NCI-H1436 treated with DMSO at 0.1 percent for 48 hours (cell line): ENCODE measurements at regions not wholly inside any gene's neighbourhood (a gene's known extent, or its start where the extent isn't known, plus 50 kb on each side); places are given as distances from the start of the nearest gene placed in this dataset.

Source experiments
- DNase-seq: peaks from one replicate; lab custom pipeline; 2025; lab: John Stamatoyannopoulos, UW

DNA sequence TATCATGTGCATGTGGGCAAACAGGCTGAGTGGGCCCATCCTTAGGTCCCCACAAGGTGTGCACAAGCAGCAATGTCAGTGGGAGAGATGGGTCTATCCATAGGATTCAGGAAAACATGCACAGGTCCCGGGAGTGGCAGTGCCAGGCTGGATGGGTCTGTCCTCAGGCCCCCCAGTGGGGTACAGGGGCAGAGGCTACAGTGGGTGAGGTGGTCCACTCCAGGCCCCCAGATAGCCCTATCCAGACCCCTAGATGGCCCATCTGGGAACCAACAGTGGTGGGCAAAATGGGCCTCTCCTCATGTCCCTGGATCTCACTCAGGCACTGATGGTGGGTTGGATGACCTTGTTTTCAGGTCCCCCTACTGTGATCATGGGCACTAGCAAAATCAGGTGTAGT lies 277.8 kb upstream of the SYT1 start:
- DNase-seq: no peak

GRCh38 chr12:78599366-78599765 lies 265.2 kb upstream of the SYT1 start:
- no peak for DNase-seq

- no peak for DNase-seq
Measured at GRCh38 chr12:78600541-78600940, 264.0 kb upstream of the SYT1 start.

- DNase-seq: no peak
Measured at GRCh38 chr12:78611504-78611903, 253.1 kb upstream of the SYT1 start.

GRCh38 chr12:78612190-78612589 lies 252.4 kb upstream of the SYT1 start:
- DNase-seq: no peak

DNA sequence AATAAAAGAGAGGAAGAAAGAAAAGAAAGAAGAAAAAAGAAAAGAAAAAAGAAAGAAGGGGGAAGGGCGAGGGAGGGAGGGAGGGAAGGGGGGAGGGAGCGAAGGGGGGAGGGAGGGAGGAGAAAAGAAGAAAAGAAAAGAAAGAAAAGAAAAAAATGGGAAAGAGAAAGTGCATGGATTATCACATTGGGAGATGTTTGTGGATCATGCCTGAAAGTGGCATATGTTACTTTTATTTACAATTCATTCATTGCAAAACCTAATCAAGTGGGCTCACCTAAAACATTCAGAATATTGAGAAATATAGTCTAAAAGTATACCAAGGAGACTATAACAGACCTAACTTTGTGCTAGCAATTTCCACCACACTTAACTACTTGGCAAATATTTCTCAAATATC lies 246.9 kb upstream of the SYT1 start:
- DNase-seq: no peak

- DNase-seq: no peak
Measured at GRCh38 chr12:78622529-78623195, 241.9 kb upstream of the SYT1 start.

- DNase-seq: no peak
Measured at GRCh38 chr12:78628491-78629100, 236.0 kb upstream of the SYT1 start.

GRCh38 chr12:78636231-78636855 lies 228.2 kb upstream of the SYT1 start:
- no peak for DNase-seq

DNA sequence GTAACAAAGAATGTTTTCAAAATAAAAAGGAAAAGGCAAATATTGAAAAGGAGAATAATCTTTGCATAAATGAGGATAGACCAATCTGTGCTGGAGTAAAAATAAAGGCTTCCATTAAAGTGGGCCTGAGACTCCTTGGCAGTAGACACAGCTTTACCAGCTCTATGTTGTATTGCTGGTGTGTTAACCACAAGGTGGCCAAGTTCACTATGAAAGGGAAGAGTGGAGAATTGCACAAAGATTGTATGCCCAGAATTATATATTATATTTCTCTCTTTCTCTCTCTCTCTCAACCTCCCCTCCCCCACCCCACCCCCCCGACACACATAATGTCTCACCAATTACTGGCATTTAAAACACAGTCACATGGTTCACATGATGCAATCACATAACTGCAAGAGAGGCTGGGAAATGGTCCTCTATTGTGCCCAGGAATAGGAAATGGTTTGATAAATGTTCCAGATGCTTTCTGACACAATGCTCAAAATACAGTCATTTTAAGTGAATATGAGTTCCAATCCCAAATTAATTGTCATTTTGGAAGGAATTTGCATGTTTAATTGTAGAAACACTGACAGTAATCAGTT lies 222.6 kb upstream of the SYT1 start:
- no peak for DNase-seq

DNA sequence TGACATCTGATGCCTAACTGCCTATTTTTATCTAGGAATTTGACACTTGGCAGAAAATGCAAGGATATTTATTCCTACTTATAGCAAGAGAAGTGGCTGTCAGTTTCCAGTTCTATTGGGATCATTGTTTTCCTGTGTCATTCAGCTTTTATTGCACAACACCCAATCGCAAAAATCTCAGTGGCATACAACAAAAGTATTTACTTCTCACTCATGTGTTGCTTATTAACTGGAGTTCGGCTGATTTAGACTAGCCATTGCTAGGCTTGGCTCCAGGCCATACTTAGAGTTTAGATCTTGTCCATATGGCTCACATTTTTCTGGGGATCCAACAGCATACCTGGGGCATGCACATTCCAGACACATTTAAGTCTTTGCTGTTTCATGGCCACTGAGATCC lies 218.6 kb upstream of the SYT1 start:
- no peak for DNase-seq

DNA sequence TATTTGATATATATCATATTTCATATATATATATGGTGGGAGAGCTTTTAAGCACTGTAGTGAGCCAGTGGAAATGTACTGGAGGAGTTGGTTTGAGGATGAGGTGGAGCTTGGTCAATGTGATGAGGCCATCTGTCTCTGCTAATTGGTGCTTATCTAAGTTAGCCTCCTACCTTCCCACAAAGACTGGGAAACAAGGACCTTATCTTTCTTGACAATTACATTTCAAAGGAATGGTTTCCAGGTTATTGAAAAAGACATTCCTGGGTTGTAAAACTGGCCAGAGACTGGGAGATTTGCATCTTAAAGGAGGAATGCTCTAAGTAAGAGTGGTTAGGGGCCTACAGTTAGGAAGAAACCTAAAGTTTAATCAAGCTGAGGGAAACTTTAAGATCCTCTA lies 212.8 kb upstream of the SYT1 start:
- DNase-seq: no peak

GRCh38 chr12:78666584-78666983 lies 198.0 kb upstream of the SYT1 start:
- no peak for DNase-seq

DNA sequence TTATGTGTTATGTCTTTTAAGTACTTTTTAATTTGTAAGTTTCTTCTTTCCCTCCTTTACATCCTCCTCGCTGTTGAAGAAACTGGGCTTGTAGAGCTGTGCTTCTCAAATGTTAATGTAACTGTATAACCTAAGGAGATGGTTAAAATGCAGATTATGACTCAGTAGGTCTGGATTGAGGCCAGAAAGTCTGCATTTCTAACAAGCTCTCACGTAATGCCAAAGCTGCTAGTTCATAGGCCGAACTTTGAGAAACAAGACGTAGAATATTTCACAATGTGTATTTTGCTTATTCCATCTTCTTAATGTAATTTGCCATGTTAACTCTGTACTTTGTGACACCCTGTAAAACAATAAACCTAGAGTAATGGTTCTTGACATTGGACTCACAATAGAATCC lies 193.3 kb upstream of the SYT1 start:
- no peak for DNase-seq

DNA sequence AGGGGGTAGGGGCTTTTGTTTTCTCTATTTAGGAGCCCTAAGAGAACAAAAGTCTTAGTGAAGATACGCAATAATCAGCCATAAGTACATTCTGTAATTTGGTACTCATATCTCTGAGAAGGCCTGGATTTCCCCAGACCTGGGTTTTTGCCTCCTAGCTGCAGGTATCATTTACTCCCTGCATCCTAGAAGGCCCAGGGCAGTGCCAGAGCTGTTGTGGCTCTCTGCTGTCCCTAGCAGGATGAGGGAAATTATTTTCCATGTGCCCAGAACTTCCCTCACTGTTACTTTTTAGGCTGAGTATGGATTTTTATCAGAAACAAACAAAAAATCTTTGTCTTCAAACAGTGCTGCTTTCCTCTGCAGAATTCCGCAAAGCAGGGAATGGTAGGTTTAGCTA lies 192.5 kb upstream of the SYT1 start:
- no peak for DNase-seq

DNA sequence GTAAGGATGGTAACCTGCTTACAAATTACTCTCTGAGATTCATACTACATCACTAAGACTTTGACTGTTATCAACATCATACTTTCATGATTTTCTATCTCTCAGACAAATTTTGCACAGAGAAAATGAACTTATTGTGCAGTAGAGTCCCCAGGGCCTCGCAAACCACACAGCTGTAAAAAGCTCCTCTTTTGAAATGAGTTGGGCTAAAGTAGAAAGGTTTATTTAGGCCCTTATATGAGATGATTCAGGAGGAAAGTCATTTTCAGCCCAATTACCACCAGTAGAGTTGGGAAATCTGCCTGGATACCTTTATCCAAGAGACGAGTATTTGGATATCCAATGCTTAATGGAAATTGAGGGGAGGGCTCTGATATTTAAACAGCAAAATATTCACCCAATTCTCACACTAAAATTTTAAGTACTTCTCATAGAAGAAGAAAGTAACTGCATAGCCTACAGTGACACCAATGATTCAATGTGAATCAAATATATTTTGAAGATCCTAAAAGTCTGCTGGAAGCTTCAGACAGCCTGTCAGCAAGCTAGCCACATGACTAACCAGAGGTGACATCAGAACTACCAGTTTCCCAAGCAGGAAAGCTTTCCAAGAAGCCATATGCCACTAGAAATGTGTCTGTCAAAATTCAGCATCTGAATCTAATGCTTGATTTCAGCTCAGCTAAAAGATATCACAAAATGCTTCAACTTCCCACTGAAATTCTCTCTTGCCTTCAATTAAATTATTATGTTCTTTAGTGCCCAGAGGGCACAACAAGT lies 190.1 kb upstream of the SYT1 start:
- no peak for DNase-seq

DNA sequence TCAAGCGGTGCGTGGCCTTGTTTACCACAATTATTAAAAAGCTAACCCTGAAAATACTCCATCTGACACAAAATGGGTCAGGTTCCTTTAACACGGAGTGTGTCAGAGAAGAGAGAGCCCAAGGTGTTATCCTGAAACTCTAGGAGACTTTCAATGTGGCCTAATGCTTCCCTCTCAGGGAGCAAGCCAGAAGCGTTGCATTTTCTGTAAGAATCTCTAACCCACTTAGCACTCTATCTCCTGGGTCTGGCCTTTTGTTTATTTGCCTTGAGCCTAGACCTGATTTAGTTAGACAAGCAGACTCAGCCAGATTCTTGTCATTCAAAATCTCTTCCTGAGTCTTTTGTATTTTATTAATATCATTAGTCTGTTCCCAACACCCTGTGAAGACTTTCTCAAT lies 184.0 kb upstream of the SYT1 start:
- peak; percentile 82 for DNase-seq

- no peak for DNase-seq
Measured at GRCh38 chr12:78683031-78683430, 181.5 kb upstream of the SYT1 start.

GRCh38 chr12:78683626-78684025 lies 180.9 kb upstream of the SYT1 start:
- DNase-seq: no peak

DNA sequence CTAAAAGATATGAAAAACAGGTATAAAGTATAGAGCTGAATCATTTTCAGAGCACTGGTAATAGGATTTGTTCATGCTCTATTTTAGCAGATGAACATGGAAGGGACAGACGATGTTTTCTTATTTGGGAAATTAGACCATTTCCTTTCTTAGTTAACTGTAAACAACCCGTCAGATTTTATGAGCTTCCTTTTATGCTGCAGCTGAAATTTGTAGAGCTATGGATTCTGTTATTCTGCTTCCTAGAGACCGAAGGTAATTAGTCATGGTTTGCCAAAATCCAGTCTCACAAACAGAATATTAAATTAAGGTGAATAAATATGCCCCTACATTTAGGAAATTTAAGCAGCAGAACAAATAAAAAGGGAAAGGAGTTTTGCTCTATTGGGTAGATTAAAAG lies 180.2 kb upstream of the SYT1 start:
- no peak for DNase-seq

GRCh38 chr12:78695749-78696148 lies 168.8 kb upstream of the SYT1 start:
- DNase-seq: no peak

- DNase-seq: no peak
Measured at GRCh38 chr12:78696267-78696666, 168.3 kb upstream of the SYT1 start.
